Activated T-helper 2 cell treated with anti-CD3 and anti-CD28 coated beads, Interferon-gamma antibody, Interleukin-2, Interleukin-4, amounts not matched to agents 10 μg/mL and 5 μg/mL and 100 μg/mL, durations not matched to agents 14 hours and 24 hours and 36 hours (primary cell): ENCODE measurements at regions not wholly inside any gene's neighbourhood (a gene's known extent, or its start where the extent isn't known, plus 50 kb on each side); places are given as distances from the start of the nearest gene placed in this dataset.

ENCODE experiments used
- DNase-seq: peaks from one replicate; pipeline ENCODE4 v3.0.0; 2021; ENCODE audit warnings: low spot score
- H3K27ac Mint-ChIP-seq: one replicate; pipeline ENCODE4 v1.8.0; 2021; ENCODE audit warnings: mixed read lengths
- H3K27me3 Mint-ChIP-seq: one replicate; pipeline ENCODE4 v1.8.0; 2021; ENCODE audit warnings: low read depth, mixed read lengths
- H3K36me3 Mint-ChIP-seq: one replicate; pipeline ENCODE4 v1.8.0; 2021; ENCODE audit warnings: low read depth, mixed read lengths
- H3K4me1 Mint-ChIP-seq: one replicate; pipeline ENCODE4 v1.8.0; 2021; ENCODE audit warnings: low read depth, mixed read lengths
- H3K4me3 Mint-ChIP-seq: one replicate; pipeline ENCODE4 v1.8.0; 2021; ENCODE audit warnings: low read depth, mild to moderate bottlenecking, moderate library complexity, mixed read lengths
- H3K9me3 Mint-ChIP-seq: one replicate; pipeline ENCODE4 v1.8.0; 2021; ENCODE audit warnings: mixed read lengths
- intact Hi-C: fragments of 100-400 bp; cut with micrococcal nuclease; formaldehyde crosslinking; loops from one replicate; pipeline ENCODE4 v1.15.1; 2023

DNA sequence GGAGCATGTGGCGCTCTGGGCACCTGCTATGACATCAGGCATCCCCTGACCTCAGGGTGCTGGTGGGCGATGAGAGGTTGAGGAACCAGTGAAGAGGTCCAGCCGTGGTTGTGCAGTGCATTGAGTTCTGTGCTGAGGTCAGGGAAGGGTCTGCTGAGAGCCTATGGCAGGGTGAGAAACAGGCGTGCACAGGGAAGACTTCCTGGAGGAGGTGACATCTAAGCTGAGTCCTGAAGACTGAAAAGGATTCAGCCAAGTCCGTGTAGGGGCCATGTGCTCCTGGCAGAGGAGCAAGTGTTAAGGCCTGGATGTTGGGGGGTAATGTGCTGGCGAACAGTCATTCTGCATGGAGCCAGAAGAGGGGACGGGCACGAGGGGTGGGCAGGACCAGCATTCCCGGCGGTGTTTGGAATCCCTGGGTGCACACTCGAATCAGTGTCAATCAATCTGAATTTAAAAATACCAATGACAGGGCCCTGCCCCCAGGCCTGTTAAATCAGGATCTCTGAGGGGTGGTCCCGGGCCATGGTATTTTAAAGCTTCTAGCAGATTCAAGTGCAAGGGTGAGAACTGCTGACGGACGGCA, 65.8 kb upstream of the CIBAR2 start:
- intact Hi-C loops: no loop called here
- Mint-ChIP-seq H3K27me3 (peaks cover 20% of the 10 kb centered on the region), H3K4me1 (no peaks in the 10 kb centered on the region), H3K27ac (no peak overlapping the region), H3K36me3 (no peaks in the 10 kb centered on the region), H3K4me3 (no peak overlapping the region), H3K9me3 (peaks cover 4% of the 10 kb centered on the region)
- no peak for DNase-seq

DNA sequence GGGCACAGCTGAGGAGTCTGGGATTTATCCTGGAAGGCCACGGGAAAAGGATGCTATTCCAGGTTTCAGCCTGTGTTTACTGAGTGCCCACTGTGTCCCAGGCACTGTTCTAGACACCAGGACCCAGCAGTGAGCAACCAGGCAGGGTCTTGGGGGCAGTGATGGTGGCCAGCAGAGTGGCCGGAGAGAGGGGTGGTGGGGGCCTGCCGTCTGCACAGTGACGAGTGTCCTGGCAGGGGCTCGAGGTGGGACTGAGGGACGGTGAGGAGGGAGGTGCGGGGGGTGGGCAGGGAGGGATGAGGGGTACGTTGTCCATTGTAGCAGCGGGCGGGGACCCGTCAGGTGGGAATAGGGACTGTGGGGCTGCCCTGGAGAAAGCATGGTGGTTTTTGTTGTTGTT, 66.3 kb upstream of the CIBAR2 start:
- intact Hi-C loops: no loop called here
- Mint-ChIP-seq H3K4me3 (no peak overlapping the region), H3K4me1 (no peaks in the 10 kb centered on the region), H3K9me3 (peaks cover 7% of the 10 kb centered on the region), H3K36me3 (no peaks in the 10 kb centered on the region), H3K27ac (no peak overlapping the region), H3K27me3 (peaks cover 15% of the 10 kb centered on the region)
- DNase-seq: no peak

DNA sequence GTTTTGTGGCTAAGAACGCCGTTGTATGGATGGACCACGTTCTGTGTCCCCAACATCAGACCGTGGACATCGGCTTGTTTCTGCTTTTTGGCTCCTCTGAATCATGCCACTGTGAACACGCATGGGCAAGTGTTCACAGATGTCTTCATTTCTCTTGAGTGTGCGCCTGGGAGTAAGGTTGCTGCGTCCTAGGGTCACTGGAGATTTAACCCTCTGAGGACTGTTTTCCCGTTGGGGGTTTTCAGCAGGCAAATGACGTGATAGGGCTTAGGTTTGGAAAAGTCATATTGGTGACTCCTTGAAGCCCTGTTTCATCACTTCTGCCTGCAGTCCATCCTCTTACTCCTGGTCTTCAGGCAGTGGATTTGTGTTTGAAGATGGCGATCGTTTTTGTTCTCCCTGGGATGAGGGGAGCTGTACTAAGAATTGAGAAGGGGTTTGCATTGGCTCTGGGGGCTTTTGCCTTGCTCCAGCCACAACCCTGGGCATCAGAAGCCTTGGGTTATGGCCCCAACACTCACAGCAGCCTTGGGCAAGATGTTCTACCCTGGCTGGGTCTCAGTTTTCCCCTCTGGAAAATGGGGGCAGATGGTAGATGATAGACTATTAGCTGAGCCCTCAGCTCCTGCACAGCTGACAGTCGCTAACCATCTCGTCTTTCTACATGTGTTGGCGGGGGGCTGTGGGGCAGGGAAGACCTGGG, 67.2 kb upstream of the CIBAR2 start:
- Mint-ChIP-seq H3K36me3 (no peaks in the 10 kb centered on the region), H3K4me3 (no peak overlapping the region), H3K9me3 (peaks cover 13% of the 10 kb centered on the region), H3K4me1 (no peaks in the 10 kb centered on the region), H3K27ac (no peak overlapping the region), H3K27me3 (peaks cover 8% of the 10 kb centered on the region)
- intact Hi-C loops: no loop called here
- no peak for DNase-seq

DNA sequence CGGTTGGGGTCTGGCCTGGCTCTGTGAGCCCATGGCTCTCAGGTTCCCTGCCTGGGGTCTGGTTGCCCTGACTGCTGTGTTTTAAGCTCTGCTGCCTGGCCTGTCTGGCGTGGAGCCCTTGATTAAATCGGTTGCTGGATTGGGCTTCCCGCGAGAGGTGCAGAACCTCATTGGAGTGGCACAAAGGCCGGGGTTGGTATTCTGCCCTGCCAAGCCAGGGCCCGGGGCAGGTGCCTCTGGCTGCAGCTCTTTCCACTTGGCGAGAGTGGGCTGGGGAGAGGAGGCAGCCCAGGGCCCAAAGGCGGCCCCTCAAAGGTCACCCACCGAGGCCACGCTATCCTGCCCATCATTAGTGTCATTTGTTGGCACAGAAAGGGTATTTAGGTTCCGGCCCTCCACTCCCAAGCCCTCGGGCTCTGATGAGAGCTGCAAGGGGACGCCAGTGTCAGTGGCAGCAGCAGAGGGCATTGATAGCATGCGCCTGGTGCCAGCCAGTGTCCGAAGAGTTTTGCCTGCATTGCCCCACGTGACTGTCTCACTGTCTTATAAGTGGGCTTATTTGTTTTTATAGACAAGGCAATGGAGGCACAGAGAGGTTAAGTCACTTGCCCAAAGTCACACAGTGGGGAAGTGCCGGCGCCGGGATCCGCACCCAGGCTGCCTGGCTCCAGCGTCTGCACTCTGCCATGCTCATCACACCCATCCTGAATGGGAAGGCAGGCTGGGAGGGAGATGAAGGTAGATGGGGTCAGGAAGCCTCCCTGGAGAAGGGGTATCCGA, 68.0 kb upstream of the CIBAR2 start:
- no peak overlapping the region for H3K27ac Mint-ChIP-seq
- no peaks in the 10 kb centered on the region for H3K36me3 Mint-ChIP-seq
- H3K27me3 Mint-ChIP-seq: peaks cover 3% of the 10 kb centered on the region
- peaks cover 21% of the 10 kb centered on the region for H3K9me3 Mint-ChIP-seq
- no peaks in the 10 kb centered on the region for H3K4me1 Mint-ChIP-seq
- intact Hi-C loops: no loop called here
- H3K4me3 Mint-ChIP-seq: no peak overlapping the region
- DNase-seq: no peak

DNA sequence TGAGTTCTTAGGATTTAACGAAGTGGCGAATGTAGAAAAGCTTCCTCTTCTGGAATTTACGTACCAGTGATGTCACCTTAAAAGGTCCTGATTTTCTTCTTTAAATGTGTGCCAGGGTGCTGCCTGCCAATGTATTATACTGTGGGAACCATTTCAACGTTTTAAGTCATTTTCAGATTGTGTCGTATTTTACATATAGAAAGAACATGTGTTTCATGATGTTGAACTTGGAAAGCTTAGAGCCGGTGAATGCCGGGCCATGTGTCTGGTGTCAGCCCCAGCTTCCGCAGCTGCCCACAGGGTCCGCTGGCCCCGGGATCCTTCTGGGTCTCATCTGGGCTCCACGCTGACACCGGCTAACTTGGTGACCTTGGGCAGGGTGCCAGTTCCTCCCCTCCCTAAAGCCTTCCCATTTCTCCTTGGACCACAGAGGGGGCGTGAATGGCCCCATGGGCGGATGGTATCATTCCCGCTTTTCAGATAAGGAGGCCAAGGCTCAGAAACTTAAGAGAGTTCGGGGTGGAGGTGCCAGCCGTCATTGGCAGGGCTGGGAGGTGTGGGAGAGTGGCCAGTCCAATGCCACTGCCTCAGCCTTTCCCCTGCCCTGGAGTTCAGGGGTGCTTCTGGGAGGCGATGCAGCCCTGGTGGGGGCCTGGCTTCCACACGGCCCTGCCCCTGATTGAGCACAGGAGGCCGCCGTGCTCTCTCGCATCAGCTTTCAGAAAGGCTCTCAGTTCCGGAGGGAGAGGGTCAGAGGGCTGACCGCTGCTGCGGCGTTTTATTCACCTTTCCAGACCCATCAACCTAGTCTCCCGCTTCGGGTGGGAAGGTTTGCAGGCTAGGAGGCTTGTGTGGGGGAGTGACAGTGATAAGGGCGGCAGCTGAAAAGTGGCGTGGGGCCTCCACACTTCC, 68.8 kb upstream of the CIBAR2 start:
- Mint-ChIP-seq H3K27me3 (peaks cover 2% of the 10 kb centered on the region), H3K36me3 (no peaks in the 10 kb centered on the region), H3K4me1 (no peaks in the 10 kb centered on the region), H3K9me3 (peaks cover 22% of the 10 kb centered on the region), H3K4me3 (no peak overlapping the region), H3K27ac (no peak overlapping the region)
- DNase-seq: no peak
- intact Hi-C loops: no loop called here

DNA sequence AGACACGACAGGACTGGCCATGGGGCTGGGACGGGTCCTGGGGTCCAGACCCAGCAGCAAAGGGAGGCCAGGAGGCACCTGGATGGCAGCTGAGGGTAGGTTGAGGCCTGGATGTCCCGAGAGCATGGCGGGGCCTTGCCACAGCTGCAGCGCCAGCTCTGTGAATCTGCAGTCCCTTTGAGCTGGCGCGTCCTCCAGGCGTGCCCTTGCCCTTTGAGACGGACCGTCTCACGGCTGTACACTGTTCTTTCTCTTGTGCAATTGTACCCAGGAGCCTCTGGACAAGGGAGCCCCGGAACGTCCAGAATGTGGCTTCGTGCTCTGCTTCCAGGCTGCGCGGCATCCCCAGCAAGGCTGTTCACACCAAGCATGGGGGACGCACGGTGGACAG, 69.5 kb upstream of the CIBAR2 start:
- intact Hi-C loops: no loop called here
- H3K4me1 Mint-ChIP-seq: no peaks in the 10 kb centered on the region
- no peaks in the 10 kb centered on the region for H3K36me3 Mint-ChIP-seq
- peaks cover 22% of the 10 kb centered on the region for H3K9me3 Mint-ChIP-seq
- no peak overlapping the region for H3K4me3 Mint-ChIP-seq
- H3K27ac Mint-ChIP-seq: no peak overlapping the region
- DNase-seq: no peak
- no peaks in the 10 kb centered on the region for H3K27me3 Mint-ChIP-seq

DNA sequence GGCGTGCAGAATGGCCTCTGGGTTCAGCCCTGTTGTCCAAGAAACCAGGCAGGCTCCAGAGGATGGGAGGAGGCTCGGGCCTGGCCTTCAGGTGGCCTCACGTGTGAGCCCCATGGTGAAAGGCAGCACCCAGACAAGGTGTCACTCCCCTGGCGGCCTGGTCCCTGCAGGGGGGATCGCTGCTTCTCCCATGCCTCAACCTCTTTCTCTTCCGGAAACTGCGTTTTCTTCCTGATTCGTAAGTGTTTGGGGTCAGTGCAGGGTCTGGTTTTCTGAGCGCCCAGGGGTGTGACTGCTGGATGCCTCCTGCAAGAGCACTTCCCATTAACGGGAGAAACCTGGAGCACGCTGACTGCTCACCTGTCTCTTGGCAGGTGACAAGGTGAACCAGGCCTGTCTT, 70.0 kb upstream of the CIBAR2 start:
- DNase-seq: no peak
- no peaks in the 10 kb centered on the region for H3K36me3 Mint-ChIP-seq
- no peaks in the 10 kb centered on the region for H3K27me3 Mint-ChIP-seq
- no peaks in the 10 kb centered on the region for H3K4me1 Mint-ChIP-seq
- H3K27ac Mint-ChIP-seq: no peak overlapping the region
- peaks cover 22% of the 10 kb centered on the region for H3K9me3 Mint-ChIP-seq
- H3K4me3 Mint-ChIP-seq: no peak overlapping the region
- intact Hi-C loops: no loop called here

DNA sequence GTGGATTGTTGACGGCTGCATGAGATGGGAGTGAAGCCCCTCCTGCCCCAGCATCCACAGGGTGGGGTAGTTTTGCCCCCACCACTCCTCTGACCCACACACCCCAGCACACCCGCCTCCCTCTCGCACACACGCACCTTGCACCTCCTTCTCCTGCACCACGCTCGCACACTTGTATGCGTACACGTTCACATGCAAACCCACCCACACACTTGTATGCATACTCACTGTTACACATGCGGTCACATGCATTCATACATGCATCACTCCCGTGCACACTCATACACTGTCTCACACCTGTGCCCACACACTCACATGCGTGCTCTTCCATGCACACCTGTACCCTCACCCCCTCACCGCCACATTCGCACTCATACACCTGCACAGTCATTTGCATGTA, 70.5 kb upstream of the CIBAR2 start:
- H3K9me3 Mint-ChIP-seq: peaks cover 22% of the 10 kb centered on the region
- H3K36me3 Mint-ChIP-seq: no peaks in the 10 kb centered on the region
- no peaks in the 10 kb centered on the region for H3K27me3 Mint-ChIP-seq
- H3K27ac Mint-ChIP-seq: no peak overlapping the region
- H3K4me3 Mint-ChIP-seq: no peak overlapping the region
- no peaks in the 10 kb centered on the region for H3K4me1 Mint-ChIP-seq
- no peak for DNase-seq
- intact Hi-C loops: no loop called here

DNA sequence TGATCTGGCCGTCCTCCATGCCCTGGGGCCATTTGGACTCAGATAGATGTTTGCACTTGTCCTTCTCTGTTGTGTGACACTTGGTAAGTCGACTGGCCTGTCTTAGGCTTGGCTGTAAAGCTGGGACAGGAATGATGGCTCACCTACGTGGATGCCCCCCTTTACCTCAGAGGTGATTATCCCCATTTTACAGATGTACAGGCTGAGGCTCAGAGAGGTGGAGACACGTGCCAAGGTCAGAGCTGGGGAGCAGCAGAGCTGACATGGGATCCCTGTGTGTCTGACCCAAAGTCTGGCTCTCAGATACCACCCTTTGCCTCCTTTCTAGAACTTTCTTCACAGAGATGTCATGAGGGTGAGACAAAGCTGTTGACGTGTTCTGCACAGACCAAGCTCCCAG, 71.3 kb upstream of the CIBAR2 start:
- no peak for DNase-seq
- H3K27ac Mint-ChIP-seq: no peak overlapping the region
- no peaks in the 10 kb centered on the region for H3K4me1 Mint-ChIP-seq
- no peaks in the 10 kb centered on the region for H3K27me3 Mint-ChIP-seq
- H3K9me3 Mint-ChIP-seq: peaks cover 22% of the 10 kb centered on the region
- no peak overlapping the region for H3K4me3 Mint-ChIP-seq
- intact Hi-C loops: no loop called here
- H3K36me3 Mint-ChIP-seq: no peaks in the 10 kb centered on the region

DNA sequence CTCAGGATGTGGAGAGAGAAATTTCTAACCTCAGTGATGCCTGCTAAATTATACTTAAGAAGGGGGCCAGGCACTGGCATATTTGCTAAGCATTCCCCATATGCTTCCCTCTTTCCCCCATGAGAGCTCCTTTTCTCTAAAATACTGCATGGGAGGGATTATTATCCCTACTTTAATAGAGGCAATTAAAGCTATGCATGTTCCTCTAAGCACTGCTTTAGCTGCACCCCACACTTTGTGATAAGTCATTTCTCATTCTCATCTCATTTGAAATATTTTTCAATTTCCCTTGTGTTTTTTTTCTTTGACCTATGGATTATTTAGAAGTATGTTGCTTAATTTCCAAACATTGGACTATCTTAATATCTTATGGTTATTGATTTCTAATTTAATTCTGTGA, 72.1 kb upstream of the CIBAR2 start:
- Mint-ChIP-seq H3K36me3 (no peaks in the 10 kb centered on the region), H3K4me1 (no peaks in the 10 kb centered on the region), H3K4me3 (no peak overlapping the region), H3K27me3 (peaks cover 4% of the 10 kb centered on the region), H3K27ac (no peak overlapping the region), H3K9me3 (peaks cover 22% of the 10 kb centered on the region)
- DNase-seq: no peak
- intact Hi-C loops: no loop called here

DNA sequence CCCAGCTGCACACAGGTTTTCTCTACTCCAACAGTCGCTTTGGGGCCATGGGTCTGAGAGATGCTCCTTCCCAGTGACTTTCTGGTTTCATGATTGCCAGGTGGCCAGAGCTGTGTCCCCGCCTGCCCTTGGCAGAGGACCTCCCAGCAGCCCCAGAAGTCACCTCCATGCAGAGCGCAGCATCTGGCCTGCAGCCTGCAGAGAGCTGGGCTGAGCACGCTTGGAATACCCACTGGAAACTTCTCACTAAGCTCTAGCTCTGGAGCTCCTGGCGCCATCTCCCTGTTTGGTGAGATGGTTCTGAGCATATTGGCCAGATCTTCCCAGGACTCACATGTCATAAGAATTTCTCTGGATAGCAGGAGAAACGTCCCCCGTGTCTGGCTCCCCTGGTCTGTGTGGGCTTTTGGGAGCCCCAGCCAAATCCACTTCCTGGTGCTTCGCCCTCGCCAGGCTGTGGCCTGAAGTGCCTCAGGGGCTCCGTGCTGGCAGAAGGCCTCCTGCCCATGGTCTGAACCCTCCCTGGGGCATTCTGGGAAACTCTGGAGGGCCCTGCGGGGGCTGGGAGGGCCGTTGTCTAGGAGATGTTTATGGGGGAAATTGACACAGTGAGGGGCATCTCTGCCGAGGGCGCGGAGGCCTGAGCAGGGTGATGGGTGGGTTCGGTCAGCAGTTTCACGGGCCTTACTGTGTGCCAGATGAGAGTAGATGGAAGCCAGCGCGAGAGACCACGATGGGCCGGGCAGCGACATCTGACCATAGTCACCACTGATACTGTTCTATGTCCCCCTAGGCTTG, 73.2 kb upstream of the CIBAR2 start:
- Mint-ChIP-seq H3K9me3 (peaks cover 22% of the 10 kb centered on the region), H3K27ac (no peak overlapping the region), H3K27me3 (peaks cover 4% of the 10 kb centered on the region), H3K4me1 (no peaks in the 10 kb centered on the region), H3K4me3 (no peak overlapping the region), H3K36me3 (no peaks in the 10 kb centered on the region)
- no peak for DNase-seq
- intact Hi-C loops: no loop called here

DNA sequence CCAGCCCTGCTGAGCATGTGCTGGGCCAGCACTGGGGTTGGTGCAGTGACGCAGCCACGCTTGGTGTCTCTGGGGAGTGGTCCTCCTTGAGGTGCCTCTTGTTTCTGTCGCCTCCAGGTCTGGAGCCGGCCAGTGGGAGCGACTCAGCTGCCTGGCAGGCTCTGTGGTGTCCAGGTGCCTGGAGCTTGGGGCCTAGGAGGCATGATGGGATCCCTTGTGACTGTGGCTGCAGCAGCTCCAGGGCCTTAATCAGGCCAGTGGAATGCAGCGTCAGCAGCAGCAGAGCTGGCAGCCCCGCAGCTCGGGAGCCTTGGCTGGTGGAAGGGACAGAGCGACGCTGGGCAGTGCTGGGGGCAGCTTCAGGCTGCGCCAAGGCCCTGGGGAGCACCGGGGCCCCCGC, 74.7 kb upstream of the CIBAR2 start:
- Mint-ChIP-seq H3K27me3 (peaks cover 6% of the 10 kb centered on the region), H3K9me3 (peaks cover 22% of the 10 kb centered on the region), H3K4me1 (no peaks in the 10 kb centered on the region), H3K36me3 (no peaks in the 10 kb centered on the region), H3K27ac (no peak overlapping the region), H3K4me3 (no peak overlapping the region)
- intact Hi-C loops: no loop called here
- DNase-seq: no peak
